K562 (cell line): ENCODE measurements at regions not wholly inside any gene's neighbourhood (a gene's known extent, or its start where the extent isn't known, plus 50 kb on each side); places are given as distances from the start of the nearest gene placed in this dataset.

Experiments
- ATAC-seq: fragments of 200-7000 bp; cut with Tn5 transposase; 3 replicates; pipeline ENCODE4 v1.9.1; 2020; ENCODE audit warnings: moderate library complexity
- BruUV-seq: library from RNA; stranded (reverse); fragments of 400-500 nt; replicated peaks from 2 replicates; lab custom pipeline; 2021; lab: Mats Ljungman, UMichigan
- CTCF ChIA-PET: fragments of 300-600 bp; formaldehyde crosslinking; extraction: SDS; loops from one replicate; lab custom pipeline; 2021; ENCODE audit warnings: low intra/inter-chr PET ratio; lab: Yijun Ruan, JAX
- POLR2A ChIA-PET: fragments of 300-600, 350-650 bp; sonication (Branson Sonifier 250); formaldehyde crosslinking; extraction: SDS; loops from one replicate; lab custom pipeline; 2021; ENCODE audit warnings: antibody characterized with exemption, inconsistent platforms; lab: Yijun Ruan, JAX
- DNase-seq, 4 experiments: peaks; one replicate each; pipeline versions ENCODE4 v3.0.0 to v3.0.0-alpha.2; 2011 to 2018; ENCODE audit warnings: low spot score in 3 of 4, mixed read lengths in 3 of 4; ENCODE audit errors: extremely low read depth in 1 of 4
- FAIRE-seq: peaks from 2 replicates; lab custom pipeline; 2011; peaks lifted over from hg19 to GRCh38; lab: Jason Lieb, UNC
- H2AFZ ChIP-seq: 2 replicates; pipeline ENCODE4 v1.6.0; 2011; ENCODE audit warnings: low read depth, low read length, control low read depth, inconsistent platforms
- H3K27ac ChIP-seq: fragments of 200-600 bp; 3 replicates; pipeline ENCODE4 v1.8.0; 2011; ENCODE audit warnings: low read depth, mild to moderate bottlenecking, control low read depth, inconsistent platforms, low read length, moderate library complexity, mixed read lengths; ENCODE audit errors: extremely low read depth
- H3K27me3 ChIP-seq, 2 experiments: fragments of 300-600 bp in 1 of 2; 2 replicates in 1 of 2; 3 replicates in 1 of 2; pipeline versions ENCODE4 v1.6.0 to v1.8.0; 2011; ENCODE audit warnings: inconsistent platforms in 2 of 2, low read length in 2 of 2, mild to moderate bottlenecking in 1 of 2, mixed read lengths in 1 of 2, moderate library complexity in 1 of 2; ENCODE audit not compliant: control insufficient read depth in 2 of 2, insufficient read depth in 2 of 2
- H3K36me3 ChIP-seq: fragments of 300-600 bp; 3 replicates; pipeline ENCODE4 v1.8.0; 2011; ENCODE audit warnings: mild to moderate bottlenecking, low read length, inconsistent platforms; ENCODE audit not compliant: control insufficient read depth, insufficient read depth
- H3K4me1 ChIP-seq, 2 experiments: fragments of 200-600 bp in 1 of 2; replicated peaks in 1 of 2; 2 replicates in 1 of 2; 3 replicates in 1 of 2; pipeline versions ENCODE4 v1.5.1 to v1.8.0; 2011; ENCODE audit warnings: inconsistent platforms in 2 of 2, low read length in 2 of 2, mild to moderate bottlenecking in 1 of 2, mixed read lengths in 1 of 2, moderate library complexity in 1 of 2; ENCODE audit not compliant: control insufficient read depth in 2 of 2, insufficient read depth in 2 of 2
- H3K4me2 ChIP-seq: 2 replicates; pipeline ENCODE4 v1.6.1; 2011; ENCODE audit warnings: low read length, control low read depth, inconsistent platforms, mixed read lengths; ENCODE audit not compliant: insufficient read depth
- H3K4me3 ChIP-seq: fragments of 200-600 bp; sonication (generic), shearing (Covaris generic); 2 replicates; pipeline ENCODE4 v1.5.1; 2016; ENCODE audit warnings: control low read depth, inconsistent platforms
- H3K79me2 ChIP-seq: fragments of 200-600 bp; 3 replicates; pipeline ENCODE4 v1.8.0; 2011; ENCODE audit warnings: low read length, inconsistent platforms; ENCODE audit not compliant: control insufficient read depth, insufficient read depth
- H3K9ac ChIP-seq, 2 experiments: 2 replicates each; pipeline versions ENCODE4 v1.6.0 to v1.6.1; 2011; ENCODE audit warnings: low read depth in 2 of 2, low read length in 2 of 2, control low read depth in 1 of 2, inconsistent platforms in 1 of 2, mild to moderate bottlenecking in 1 of 2, mixed read lengths in 1 of 2; ENCODE audit not compliant: insufficient read depth in 1 of 2
- H3K9me1 ChIP-seq: one replicate; pipeline ENCODE4 v1.6.0; 2011; ENCODE audit warnings: inconsistent platforms, mild to moderate bottlenecking, low read length, moderate library complexity; ENCODE audit not compliant: control insufficient read depth, insufficient read depth
- H3K9me3 ChIP-seq: replicated peaks from 2 replicates; pipeline ENCODE4 v1.5.1; 2011; ENCODE audit warnings: low read depth, low read length, inconsistent platforms; ENCODE audit not compliant: control insufficient read depth, insufficient read depth
- H4K20me1 ChIP-seq: replicated peaks from 2 replicates; pipeline ENCODE4 v1.6.1; 2011; ENCODE audit warnings: low read length, inconsistent platforms, mixed read lengths; ENCODE audit not compliant: control insufficient read depth, insufficient read depth
- BRCA1 ChIP-seq, 2 experiments: fragments of 450-650 bp in 1 of 2; sonication (generic) in 1 of 2; formaldehyde crosslinking in 1 of 2; IDR thresholded peaks; 2 replicates each; pipeline versions ENCODE4 v1.5.0 to v1.6.1; 2017 to 2020; ENCODE audit warnings: mild to moderate bottlenecking in 1 of 2, missing genetic modification reagents in 1 of 2
- CBX5 ChIP-seq: IDR thresholded peaks from 2 replicates; pipeline ENCODE4 v1.6.1; 2014; ENCODE audit warnings: low read depth, borderline replicate concordance
- DLX4 ChIP-seq: fragments of 250-450 bp; sonication (Bioruptor Pico); IDR thresholded peaks from 2 replicates; pipeline ENCODE4 v1.6.1; 2021; ENCODE audit warnings: mild to moderate bottlenecking
- E2F1 ChIP-seq: sonication (generic); formaldehyde crosslinking; IDR thresholded peaks from 2 replicates; pipeline ENCODE4 v1.8.1; 2023; ENCODE audit warnings: mild to moderate bottlenecking, missing genetic modification reagents, moderate library complexity
- E2F4 ChIP-seq: sonication (generic); formaldehyde crosslinking; IDR thresholded peaks from 2 replicates; pipeline ENCODE4 v1.8.0; 2022; ENCODE audit warnings: mild to moderate bottlenecking, low read depth, missing genetic modification reagents
- E2F8 ChIP-seq: fragments of 450-650 bp; IDR thresholded peaks from 2 replicates; pipeline ENCODE4 v1.7.1; 2018; ENCODE audit warnings: mild to moderate bottlenecking, low read depth; ENCODE audit not compliant: partially characterized antibody
- GMEB1 ChIP-seq: fragments of 250-450 bp; sonication (Bioruptor Pico); IDR thresholded peaks from 2 replicates; pipeline ENCODE4 v1.4.0; 2020; ENCODE audit warnings: mild to moderate bottlenecking
- POLR2AphosphoS5 ChIP-seq: IDR thresholded peaks from 2 replicates; pipeline ENCODE4 v1.6.1; 2011; ENCODE audit warnings: mild to moderate bottlenecking, low read depth, low read length, moderate library complexity; ENCODE audit not compliant: control insufficient read depth, insufficient read depth
- PURB ChIP-seq: sonication (generic); formaldehyde crosslinking; IDR thresholded peaks from 2 replicates; pipeline ENCODE4 v1.9.0; 2021; ENCODE audit warnings: low read depth, mild to moderate bottlenecking, missing genetic modification reagents
- RBM34 ChIP-seq: fragments of 200-400 bp; formaldehyde crosslinking; IDR thresholded peaks from 2 replicates; pipeline ENCODE4 v1.6.1; 2018; ENCODE audit warnings: low read length, borderline replicate concordance; ENCODE audit not compliant: insufficient read depth
- SRSF9 ChIP-seq: fragments of 200-400 bp; formaldehyde crosslinking; IDR thresholded peaks from 2 replicates; pipeline ENCODE4 v1.6.1; 2017; ENCODE audit warnings: low read depth, low read length, borderline replicate concordance
- ZNF644 ChIP-seq: fragments of 200-800 bp; sonication (Bioruptor generic); IDR thresholded peaks from 2 replicates; pipeline ENCODE4 v1.6.1; 2016; ENCODE audit warnings: low read depth, missing genetic modification characterization, missing compliant biosample characterization
- WGBS: fragments of 100-300 bp; shearing (Covaris generic); methylation state at CpG from one replicate; pipeline ENCODE4 v1.1.6; 2016; ENCODE audit warnings: low coverage, mixed read lengths; ENCODE audit not compliant: insufficient coverage; ENCODE audit errors: missing lambda C conversion rate; 5-methylcytosine and 5-hydroxymethylcytosine counted together
- in situ Hi-C: fragments of 300-500 bp; cut with MboI; formaldehyde crosslinking; loops from 4 replicates; pipeline ENCODE4 v1.15.0; 2018; ENCODE audit warnings: inconsistent platforms, mixed read lengths
- intact Hi-C: fragments of 100-400 bp; cut with micrococcal nuclease; formaldehyde crosslinking; loops from 2 replicates; pipeline ENCODE4 v1.14.2; 2022
- TF ChIP-seq, protein P1 (sequence below): sonication (generic); formaldehyde crosslinking; IDR thresholded peaks from 2 replicates; pipeline ENCODE4 v1.8.0; 2023; ENCODE audit warnings: mild to moderate bottlenecking, missing genetic modification reagents

- Histone ChIP-seq H3K9me3 (0 out of 2 replicates have a peak, but pooled peaks cover 3% of the 10 kb centered on the region), H3K4me2 (no peak overlapping the region), H3K4me1 (no peaks in the 10 kb centered on the region), H3K36me3 (no peaks in the 10 kb centered on the region), H3K27me3 (no peaks in the 10 kb centered on the region), H4K20me1 (no peaks in the 10 kb centered on the region), H3K4me3 (no peak overlapping the region), H2AFZ (no peak overlapping the region), H3K9ac (no peak overlapping the region), H3K9me1 (no peaks in the 10 kb centered on the region), H3K27ac (no peak overlapping the region), H3K79me2 (no peaks in the 10 kb centered on the region)
- CTCF ChIA-PET: no interaction called here
- in situ Hi-C loops (no loop called here), intact Hi-C loops (no loop called here)
- POLR2A ChIA-PET: no interaction called here
- FAIRE-seq (no peak), DNase-seq (no peak), ATAC-seq (no peak)
- BruUV-seq: no TSS peak
- 0% methylated on average over 2 of the region's 2 CpGs for WGBS
- TF ChIP-seq GMEB1 (CRISPR knock-in tag) (no peak), SRSF9 (no peak), E2F4 (no peak), POLR2AphosphoS5 (no peak), E2F8 (no peak), RBM34 (no peak), E2F1 (CRISPR knock-in tag) (no peak), ZNF644 (tag) (no peak), CBX5 (no peak), PURB (CRISPR knock-in tag) (no peak), BRCA1 (IDR thresholded peaks at IDR 0.05) (no peak), BRCA1 (CRISPR knock-in tag; IDR thresholded peaks at IDR 0.05) (no peak), DLX4 (CRISPR knock-in tag) (no peak)
- TF ChIP-seq, protein P1, sequence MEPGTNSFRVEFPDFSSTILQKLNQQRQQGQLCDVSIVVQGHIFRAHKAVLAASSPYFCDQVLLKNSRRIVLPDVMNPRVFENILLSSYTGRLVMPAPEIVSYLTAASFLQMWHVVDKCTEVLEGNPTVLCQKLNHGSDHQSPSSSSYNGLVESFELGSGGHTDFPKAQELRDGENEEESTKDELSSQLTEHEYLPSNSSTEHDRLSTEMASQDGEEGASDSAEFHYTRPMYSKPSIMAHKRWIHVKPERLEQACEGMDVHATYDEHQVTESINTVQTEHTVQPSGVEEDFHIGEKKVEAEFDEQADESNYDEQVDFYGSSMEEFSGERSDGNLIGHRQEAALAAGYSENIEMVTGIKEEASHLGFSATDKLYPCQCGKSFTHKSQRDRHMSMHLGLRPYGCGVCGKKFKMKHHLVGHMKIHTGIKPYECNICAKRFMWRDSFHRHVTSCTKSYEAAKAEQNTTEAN (CRISPR knock-in tag): no peak
Observed at GRCh38 chr11:127219704-127220103, 219.1 kb upstream of the KIRREL3 start.
